ENCODE measurements at regions not wholly inside any gene's neighbourhood (a gene's known extent, or its start where the extent isn't known, plus 50 kb on each side); places are given as distances from the start of the nearest gene placed in this dataset.
"Not testable (repeated sequence)": the region's sequence is repeated elsewhere in the genome, so short reads cannot be mapped to it uniquely, and the experiment has no call there.

- TF ChIP-seq ZNF462 (CRISPR knock-in tag; IDR thresholded peaks at IDR 0.05) (no peak), ZNF114 (CRISPR knock-in tag; IDR thresholded peaks at IDR 0.05) (no peak)
These were observed 259.2 kb upstream of the AADAT start (continued) for GRCh38 chr4:170348945-170349344.

- H2AFZ ChIP-seq; H3K27me3 Mint-ChIP-seq (ENCODE audit: insufficient read depth, low read depth, poor library complexity); H3K36me3 Mint-ChIP-seq (ENCODE audit: low read depth); H3K27me3 ChIP-seq (ENCODE audit: insufficient read depth); H3K79me2 ChIP-seq (replicated peaks; ENCODE audit: insufficient read depth); H3K4me3 ChIP-seq; H4K20me1 ChIP-seq (replicated peaks; ENCODE audit: insufficient read depth); DNase-seq (ENCODE audit: low spot score); H3K4me1 ChIP-seq (ENCODE audit: insufficient read depth); H3K4me2 ChIP-seq; H3K36me3 ChIP-seq (ENCODE audit: insufficient read depth); H3K4me1 Mint-ChIP-seq; H3K27ac ChIP-seq (ENCODE audit: low read depth); H3F3A ChIP-seq (replicated peaks; ENCODE audit: low read depth); H3K4me3 Mint-ChIP-seq; H3K27ac Mint-ChIP-seq; ATAC-seq: not testable (repeated sequence)
- H3K9me3 Mint-ChIP-seq: peaks cover 25% of the 10 kb centered on the region
- peaks cover 13% of the 10 kb centered on the region; the same call in 1 of the 2 replicates for H3K9me2 ChIP-seq (ENCODE audit: insufficient read depth)
These were observed 257.4 kb upstream of the AADAT start for GRCh38 chr4:170347191-170347590.

- Histone ChIP-seq H3K27me3 (ENCODE audit: insufficient read depth) (no peaks in the 10 kb centered on the region), H3K27ac (ENCODE audit: low read depth) (no peak overlapping the region), H3F3A (replicated peaks; ENCODE audit: low read depth) (no peaks in the 10 kb centered on the region), H4K20me1 (replicated peaks; ENCODE audit: insufficient read depth) (no peaks in the 10 kb centered on the region), H3K4me1 (ENCODE audit: insufficient read depth) (no peaks in the 10 kb centered on the region), H3K79me2 (replicated peaks; ENCODE audit: insufficient read depth) (no peaks in the 10 kb centered on the region), H3K4me3 (no peak overlapping the region), H3K36me3 (ENCODE audit: insufficient read depth) (0 out of 2 replicates have a peak, but pooled peaks cover 5% of the 10 kb centered on the region), H3K9me2 (ENCODE audit: insufficient read depth) (peaks cover 7% of the 10 kb centered on the region; the same call in 1 of the 2 replicates), H3K4me2 (no peak overlapping the region), H2AFZ (no peak overlapping the region)
- H3K4me3 Mint-ChIP-seq: no peak overlapping the region
- ATAC-seq (no peak), DNase-seq (ENCODE audit: low spot score) (no peak)
- H3K27ac Mint-ChIP-seq: no peak overlapping the region
- H3K9me3 Mint-ChIP-seq: peaks cover 45% of the 10 kb centered on the region
- H3K36me3 Mint-ChIP-seq (ENCODE audit: low read depth): peaks cover 27% of the 10 kb centered on the region; the same call in 2 of the 3 replicates
- H3K4me1 Mint-ChIP-seq: no peaks in the 10 kb centered on the region
- no peaks in the 10 kb centered on the region for H3K27me3 Mint-ChIP-seq (ENCODE audit: insufficient read depth, low read depth, poor library complexity)
- TF ChIP-seq CREB1 (CRISPR knock-in tag; IDR thresholded peaks at IDR 0.05; ENCODE audit: low read depth) (no peak), EZH2phosphoT487 (IDR thresholded peaks at IDR 0.05; ENCODE audit: unreplicated experiment) (no peak), POLR2AphosphoS5 (IDR thresholded peaks at IDR 0.05; ENCODE audit: low read depth) (no peak), ZNF462 (CRISPR knock-in tag; IDR thresholded peaks at IDR 0.05) (no peak), ZNF114 (CRISPR knock-in tag; IDR thresholded peaks at IDR 0.05) (no peak)
These were observed 249.8 kb upstream of the AADAT start for GRCh38 chr4:170339522-170339921.

Measured in GM23338 (cell line).